Keratinocyte (primary cell): ENCODE measurements at regions not wholly inside any gene's neighbourhood (a gene's known extent, or its start where the extent isn't known, plus 50 kb on each side); places are given as distances from the start of the nearest gene placed in this dataset.
"Not testable (repeated sequence)": the region's sequence is repeated elsewhere in the genome, so short reads cannot be mapped to it uniquely, and the experiment has no call there.

Experiments used
- EZH2 ChIP-seq: IDR thresholded peaks from one replicate; pipeline ENCODE4 v1.6.1; 2012; ENCODE audit warnings: inconsistent platforms, mild to moderate bottlenecking, low read length, moderate library complexity
- TF ChIP-seq, protein P1 (sequence below), 3 experiments: IDR thresholded peaks in 1 of 3; conservative IDR thresholded peaks in 1 of 3; optimal IDR thresholded peaks in 1 of 3; 2 replicates in 2 of 3; 3 replicates in 1 of 3; pipeline versions ENCODE3 to v1.5.1; 2011; ENCODE audit warnings: low read length in 3 of 3, mild to moderate bottlenecking in 3 of 3, moderate library complexity in 2 of 3, control low read depth in 1 of 3, inconsistent platforms in 1 of 3; ENCODE audit not compliant: insufficient read depth in 2 of 3; ENCODE audit errors: extremely low read depth in 1 of 3

DNA sequence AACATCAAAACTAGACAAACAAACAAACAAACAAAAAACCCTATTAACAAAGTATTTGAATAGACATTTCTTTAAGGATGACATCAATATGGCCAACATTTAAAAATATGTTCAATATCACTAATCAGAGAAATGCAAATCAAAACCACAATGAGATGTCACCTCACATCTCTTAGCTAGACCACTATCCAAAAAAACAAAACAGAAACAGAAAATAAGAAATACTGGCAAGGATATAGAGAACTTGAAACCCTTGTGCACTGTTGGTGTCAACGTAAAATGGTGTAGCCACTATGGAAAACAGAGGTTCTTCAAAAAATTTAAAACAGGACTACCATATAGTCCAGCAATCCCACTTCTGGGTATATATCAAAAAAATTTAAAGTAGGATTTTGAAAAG lies 308.2 kb downstream of the SPATA31A1 start:
- TF ChIP-seq, protein P1, sequence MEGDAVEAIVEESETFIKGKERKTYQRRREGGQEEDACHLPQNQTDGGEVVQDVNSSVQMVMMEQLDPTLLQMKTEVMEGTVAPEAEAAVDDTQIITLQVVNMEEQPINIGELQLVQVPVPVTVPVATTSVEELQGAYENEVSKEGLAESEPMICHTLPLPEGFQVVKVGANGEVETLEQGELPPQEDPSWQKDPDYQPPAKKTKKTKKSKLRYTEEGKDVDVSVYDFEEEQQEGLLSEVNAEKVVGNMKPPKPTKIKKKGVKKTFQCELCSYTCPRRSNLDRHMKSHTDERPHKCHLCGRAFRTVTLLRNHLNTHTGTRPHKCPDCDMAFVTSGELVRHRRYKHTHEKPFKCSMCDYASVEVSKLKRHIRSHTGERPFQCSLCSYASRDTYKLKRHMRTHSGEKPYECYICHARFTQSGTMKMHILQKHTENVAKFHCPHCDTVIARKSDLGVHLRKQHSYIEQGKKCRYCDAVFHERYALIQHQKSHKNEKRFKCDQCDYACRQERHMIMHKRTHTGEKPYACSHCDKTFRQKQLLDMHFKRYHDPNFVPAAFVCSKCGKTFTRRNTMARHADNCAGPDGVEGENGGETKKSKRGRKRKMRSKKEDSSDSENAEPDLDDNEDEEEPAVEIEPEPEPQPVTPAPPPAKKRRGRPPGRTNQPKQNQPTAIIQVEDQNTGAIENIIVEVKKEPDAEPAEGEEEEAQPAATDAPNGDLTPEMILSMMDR (optimal IDR thresholded peaks at IDR 0.05 in 1 of 3, IDR thresholded peaks at IDR 0.05 in 1 of 3, conservative IDR thresholded peaks at IDR 0.05 in 1 of 3; ENCODE audit: extremely low read depth in 1 of 3, insufficient read depth in 2 of 3, low read length in 3 of 3), result not testable (repeated sequence)
- not testable (repeated sequence) for TF ChIP-seq EZH2
